Suprapubic skin (tissue), 4 donors: ENCODE measurements at regions not wholly inside any gene's neighbourhood (a gene's known extent, or its start where the extent isn't known, plus 50 kb on each side); places are given as distances from the start of the nearest gene placed in this dataset.
"Not testable (repeated sequence)": the region's sequence is repeated elsewhere in the genome, so short reads cannot be mapped to it uniquely, and the experiment has no call there.

Source experiments
- CTCF ChIP-seq, 2 donors: fragments of 200-600 bp in 1 of 2; fragments of 450-650 bp in 1 of 2; sonication (generic) in 1 of 2; IDR thresholded peaks; one replicate each; pipeline ENCODE4 v1.5.1; 2016 to 2019; ENCODE audit warnings: antibody characterized with exemption in 2 of 2, mild to moderate bottlenecking in 1 of 2, moderate library complexity in 1 of 2
- POLR2A ChIP-seq, 2 donors: fragments of 450-650 bp; IDR thresholded peaks; one replicate each; pipeline ENCODE4 v1.6.1; 2017; ENCODE audit warnings: antibody characterized with exemption in 2 of 2, mild to moderate bottlenecking in 2 of 2, moderate library complexity in 2 of 2
- POLR2AphosphoS5 ChIP-seq, 3 donors: sonication (generic); formaldehyde crosslinking; IDR thresholded peaks; one replicate each; pipeline ENCODE4 v1.6.1; 2017; ENCODE audit warnings: antibody characterized with exemption in 3 of 3

- not testable (repeated sequence) for TF ChIP-seq POLR2A, CTCF, POLR2AphosphoS5 (IDR thresholded peaks at IDR 0.05)
Observed at GRCh38 chrX:96561129-96561528, 123.5 kb upstream of the DIAPH2 start.
